D721Med (cell line): ENCODE measurements at regions not wholly inside any gene's neighbourhood (a gene's known extent, or its start where the extent isn't known, plus 50 kb on each side); places are given as distances from the start of the nearest gene placed in this dataset.

Experiments used
- DNase-seq: peaks from one replicate; pipeline ENCODE4 v3.0.0; 2011; ENCODE audit warnings: low spot score; ENCODE audit not compliant: insufficient read length
- FAIRE-seq: peaks from 2 replicates; lab custom pipeline; 2011; peaks lifted over from hg19 to GRCh38; lab: Jason Lieb, UNC
- TF ChIP-seq, protein P1 (sequence below): IDR thresholded peaks from 2 replicates; pipeline ENCODE4 v1.5.1; 2012; ENCODE audit warnings: mild to moderate bottlenecking, control low read depth; ENCODE audit not compliant: insufficient read depth; ENCODE audit errors: missing control alignments

DNA sequence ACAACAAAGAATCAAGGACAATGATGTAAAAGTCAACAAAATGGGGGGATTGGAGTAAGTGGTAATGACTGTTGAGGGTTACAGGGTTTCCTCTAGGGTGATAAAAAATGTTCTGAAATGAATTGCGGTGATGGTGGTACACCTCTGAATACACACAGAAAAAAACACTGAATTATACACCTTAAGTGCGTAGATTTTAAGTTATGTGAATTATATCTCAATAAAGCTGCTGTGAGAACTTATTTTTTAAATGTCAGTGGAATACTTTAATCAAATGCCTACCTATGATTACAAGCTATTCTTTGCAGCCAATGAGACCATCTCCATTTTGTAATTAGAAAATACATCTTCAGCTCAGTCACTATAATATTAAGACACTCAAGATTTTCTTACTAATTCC lies 53.5 kb downstream of the ZNF608 start:
- DNase-seq (no peak), FAIRE-seq (peak; percentile 46)
- TF ChIP-seq, protein P1, sequence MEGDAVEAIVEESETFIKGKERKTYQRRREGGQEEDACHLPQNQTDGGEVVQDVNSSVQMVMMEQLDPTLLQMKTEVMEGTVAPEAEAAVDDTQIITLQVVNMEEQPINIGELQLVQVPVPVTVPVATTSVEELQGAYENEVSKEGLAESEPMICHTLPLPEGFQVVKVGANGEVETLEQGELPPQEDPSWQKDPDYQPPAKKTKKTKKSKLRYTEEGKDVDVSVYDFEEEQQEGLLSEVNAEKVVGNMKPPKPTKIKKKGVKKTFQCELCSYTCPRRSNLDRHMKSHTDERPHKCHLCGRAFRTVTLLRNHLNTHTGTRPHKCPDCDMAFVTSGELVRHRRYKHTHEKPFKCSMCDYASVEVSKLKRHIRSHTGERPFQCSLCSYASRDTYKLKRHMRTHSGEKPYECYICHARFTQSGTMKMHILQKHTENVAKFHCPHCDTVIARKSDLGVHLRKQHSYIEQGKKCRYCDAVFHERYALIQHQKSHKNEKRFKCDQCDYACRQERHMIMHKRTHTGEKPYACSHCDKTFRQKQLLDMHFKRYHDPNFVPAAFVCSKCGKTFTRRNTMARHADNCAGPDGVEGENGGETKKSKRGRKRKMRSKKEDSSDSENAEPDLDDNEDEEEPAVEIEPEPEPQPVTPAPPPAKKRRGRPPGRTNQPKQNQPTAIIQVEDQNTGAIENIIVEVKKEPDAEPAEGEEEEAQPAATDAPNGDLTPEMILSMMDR = no peak

DNA sequence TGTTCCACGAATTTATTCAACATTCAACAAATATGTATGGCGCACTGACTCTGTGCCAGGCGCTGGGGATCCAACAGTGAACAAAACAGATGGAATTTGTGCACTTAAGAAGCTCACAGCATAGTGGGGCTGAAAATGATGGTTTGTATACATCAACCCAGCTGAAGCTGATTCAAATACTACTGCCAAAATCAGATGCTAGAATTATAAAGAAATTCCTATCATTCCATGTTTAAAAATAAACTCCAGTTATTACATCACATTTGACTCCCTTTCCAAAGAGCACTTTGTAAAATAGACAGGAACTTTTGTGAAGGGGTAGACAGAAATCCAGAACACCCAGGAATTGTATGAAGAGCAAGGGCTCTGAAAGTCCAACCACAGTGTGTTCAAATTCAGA lies 54.1 kb downstream of the ZNF608 start:
- FAIRE-seq = no peak
- TF ChIP-seq, protein P1 = no peak
- DNase-seq = no peak

- DNase-seq (no peak), FAIRE-seq (no peak)
- TF ChIP-seq, protein P1 = no peak
Measured at GRCh38 chr5:124689653-124690052, 56.8 kb downstream of the ZNF608 start.

GRCh38 chr5:124686239-124687004 lies 60.0 kb downstream of the ZNF608 start:
- DNase-seq = no peak
- TF ChIP-seq, protein P1 = no peak
- no peak for FAIRE-seq

DNA sequence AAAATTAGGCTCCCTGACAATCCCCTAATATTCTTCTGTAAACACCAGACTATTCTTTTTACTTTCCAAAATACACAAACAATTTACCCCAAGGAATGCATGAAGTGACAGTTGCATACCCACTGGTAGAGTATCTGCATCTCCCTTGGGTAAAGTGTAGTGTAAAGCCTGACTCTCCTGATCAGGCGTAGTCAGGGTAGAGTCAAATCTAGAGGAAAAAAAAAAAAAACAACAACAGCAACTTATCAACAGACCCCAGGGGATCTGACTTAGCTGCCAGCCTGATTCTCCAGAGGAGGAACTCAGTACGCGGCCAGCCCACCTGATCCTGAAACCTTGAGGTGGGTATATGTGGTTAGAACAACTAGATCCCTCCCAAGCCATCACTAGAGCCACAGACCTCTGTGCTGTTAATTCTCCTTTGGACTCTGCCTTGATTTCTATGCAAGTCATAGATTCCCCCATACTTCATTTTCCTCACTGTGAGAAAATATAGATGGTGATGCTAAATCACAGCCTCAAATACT lies 61.0 kb downstream of the ZNF608 start:
- FAIRE-seq = no peak
- TF ChIP-seq, protein P1 = no peak

DNA sequence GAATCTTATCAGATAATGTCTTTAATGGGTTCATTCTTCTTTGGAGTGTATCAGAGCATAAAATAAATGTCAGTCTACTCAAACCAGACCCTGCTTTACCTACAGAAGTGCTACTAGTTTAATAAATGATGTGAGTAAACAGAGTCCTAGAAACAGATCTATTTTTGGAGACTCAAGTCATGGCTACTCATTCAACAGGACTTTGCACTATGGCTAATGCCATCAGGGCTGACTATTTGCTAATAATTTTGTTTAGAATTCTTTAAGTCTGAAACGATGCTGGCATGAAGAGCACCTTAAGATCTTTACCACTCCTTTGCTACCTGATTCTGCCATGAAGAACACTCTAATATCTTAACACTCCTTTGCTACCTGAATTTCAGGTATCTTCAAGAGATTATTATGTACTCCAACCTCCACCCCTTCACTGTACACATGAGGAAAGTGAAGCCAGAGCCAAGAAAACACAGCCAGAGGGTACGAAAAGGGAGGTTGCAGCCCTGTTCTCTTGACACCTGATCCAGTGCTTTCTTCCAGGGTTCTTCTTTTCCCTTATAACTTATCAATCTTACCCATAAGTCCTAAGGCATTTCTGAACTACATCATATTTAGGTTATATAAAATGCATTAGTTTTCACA lies 62.4 kb downstream of the ZNF608 start:
- no peak for DNase-seq
- TF ChIP-seq, protein P1 = no peak
- no peak for FAIRE-seq

More for the DNA sequence above, 61.0 kb downstream of the ZNF608 start:
- no peak for DNase-seq

DNA sequence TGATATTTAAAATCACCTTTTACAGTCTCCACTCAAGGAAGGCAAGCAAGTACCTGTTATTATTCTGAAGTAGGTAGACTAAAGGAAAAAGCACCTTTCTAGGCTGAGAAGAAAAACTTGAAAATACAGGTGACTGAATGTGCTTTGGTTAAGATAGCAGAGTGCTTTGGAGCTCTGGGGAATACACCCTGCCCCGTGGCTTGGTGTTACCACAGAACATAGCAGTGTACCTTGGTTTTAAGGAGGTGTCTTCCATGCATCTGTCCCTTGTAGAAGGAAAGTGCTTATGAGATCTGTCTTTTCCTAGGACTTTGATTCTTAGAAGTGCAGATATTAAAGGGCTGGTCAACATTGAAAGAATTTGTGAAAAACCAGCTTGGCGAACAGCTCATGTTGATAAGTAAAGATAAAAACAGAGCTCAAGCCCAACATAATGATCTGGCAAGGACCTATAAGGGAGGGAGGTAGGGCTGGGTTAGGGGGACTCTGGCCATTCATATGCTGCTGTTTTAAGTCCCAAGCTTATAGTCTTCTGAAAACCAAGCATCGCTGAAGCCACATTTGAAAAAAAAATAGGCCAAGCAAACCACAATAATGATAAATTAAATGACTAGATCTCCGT lies 66.8 kb downstream of the ZNF608 start:
- TF ChIP-seq, protein P1 = no peak
- FAIRE-seq = no peak
- DNase-seq = no peak
